Liver (tissue), 8 donors: ENCODE measurements at regions not wholly inside any gene's neighbourhood (a gene's known extent, or its start where the extent isn't known, plus 50 kb on each side); places are given as distances from the start of the nearest gene placed in this dataset.

Experiments
- DNase-seq: peaks from one replicate; pipeline ENCODE4 v3.0.0-alpha.2; 2017; ENCODE audit warnings: low spot score
- H3K27ac ChIP-seq, 2 donors: one replicate each; pipeline ENCODE4 v1.7.0; 2013; ENCODE audit warnings: inconsistent platforms in 2 of 2, low read length in 2 of 2, control low read depth in 1 of 2, low read depth in 1 of 2, mild to moderate bottlenecking in 1 of 2
- H3K27me3 ChIP-seq, 4 donors: one replicate each; pipeline versions ENCODE4 v1.6.1 to v1.7.0; 2013; ENCODE audit warnings: low read length in 3 of 4, inconsistent platforms in 1 of 4, mild to moderate bottlenecking in 1 of 4, moderate library complexity in 1 of 4; ENCODE audit not compliant: control insufficient read depth in 4 of 4, insufficient read depth in 4 of 4
- H3K36me3 ChIP-seq, 4 donors: one replicate each; pipeline versions ENCODE4 v1.6.1 to v1.7.0; 2013; ENCODE audit warnings: low read length in 3 of 4, mild to moderate bottlenecking in 3 of 4, low read depth in 1 of 4, moderate library complexity in 1 of 4; ENCODE audit not compliant: control insufficient read depth in 4 of 4, insufficient read depth in 3 of 4
- H3K4me1 ChIP-seq, 4 donors: one replicate each; pipeline versions ENCODE4 v1.6.1 to v1.7.0; 2013; ENCODE audit warnings: low read length in 3 of 4, mild to moderate bottlenecking in 3 of 4, moderate library complexity in 1 of 4; ENCODE audit not compliant: control insufficient read depth in 4 of 4, insufficient read depth in 4 of 4
- H3K4me3 ChIP-seq, 3 donors: one replicate each; pipeline versions ENCODE4 v1.6.1 to v1.7.0; 2013; ENCODE audit warnings: low read length in 3 of 3, control low read depth in 1 of 3, low read depth in 1 of 3, mild to moderate bottlenecking in 1 of 3
- H3K9ac ChIP-seq, 2 donors: one replicate each; pipeline ENCODE4 v1.7.0; 2013; ENCODE audit warnings: low read length in 2 of 2, mild to moderate bottlenecking in 2 of 2, moderate library complexity in 2 of 2, control low read depth in 1 of 2, low read depth in 1 of 2
- H3K9me3 ChIP-seq, 4 donors: one replicate each; pipeline versions ENCODE4 v1.6.1 to v1.7.0; 2013; ENCODE audit warnings: low read length in 3 of 4; ENCODE audit not compliant: control insufficient read depth in 4 of 4
- ATF3 ChIP-seq: IDR thresholded peaks from 2 replicates; pipeline ENCODE4 v1.6.1; 2016; ENCODE audit warnings: antibody characterized with exemption
- CTCF ChIP-seq: fragments of 150-350 bp; IDR thresholded peaks from 2 replicates; pipeline ENCODE4 v1.5.1; 2017; ENCODE audit warnings: improper control_type of control experiment, low read depth, low read length; ENCODE audit not compliant: missing input control
- FOXA2 ChIP-seq: IDR thresholded peaks from 2 replicates; pipeline ENCODE4 v1.6.1; 2016; ENCODE audit warnings: antibody characterized with exemption
- GABPA ChIP-seq, 2 donors: IDR thresholded peaks in 1 of 2; conservative IDR thresholded peaks in 1 of 2; 2 replicates each; pipeline ENCODE4 v1.6.1; 2016; ENCODE audit warnings: antibody characterized with exemption in 2 of 2, mild to moderate bottlenecking in 1 of 2, moderate library complexity in 1 of 2
- HNF4A ChIP-seq, 2 donors: conservative IDR thresholded peaks; 2 replicates each; pipeline ENCODE4 v1.6.1; 2016; ENCODE audit warnings: antibody characterized with exemption in 2 of 2, mild to moderate bottlenecking in 2 of 2
- JUND ChIP-seq, 2 donors: IDR thresholded peaks; 2 replicates each; pipeline ENCODE4 v1.6.1; 2016; ENCODE audit warnings: antibody characterized with exemption in 2 of 2
- MAX ChIP-seq: IDR thresholded peaks from 2 replicates; pipeline ENCODE4 v1.6.1; 2016; ENCODE audit warnings: antibody characterized with exemption
- NR2F2 ChIP-seq: IDR thresholded peaks from 2 replicates; pipeline ENCODE4 v1.6.1; 2016; ENCODE audit warnings: antibody characterized with exemption
- RAD21 ChIP-seq, 2 donors: IDR thresholded peaks; 2 replicates each; pipeline ENCODE4 v1.6.1; 2016; ENCODE audit warnings: antibody characterized with exemption in 2 of 2, mild to moderate bottlenecking in 2 of 2
- REST ChIP-seq: IDR thresholded peaks from 2 replicates; pipeline ENCODE4 v1.6.1; 2016; ENCODE audit warnings: antibody characterized with exemption, mild to moderate bottlenecking
- TAF1 ChIP-seq: conservative IDR thresholded peaks from 2 replicates; pipeline ENCODE4 v1.6.1; 2016; ENCODE audit warnings: antibody characterized with exemption, mild to moderate bottlenecking
- ZBTB33 ChIP-seq: IDR thresholded peaks from 2 replicates; pipeline ENCODE4 v1.6.1; 2016; ENCODE audit warnings: antibody characterized with exemption
- WGBS: extraction: QIAGEN DNeasy Blood & Tissue Kit; methylation state at CpG from one replicate; pipeline ENCODE4 v1.1.7; 2013; 5-methylcytosine and 5-hydroxymethylcytosine counted together
- donor health status: healthy.
- donor health status: healthy.
- donor health status: healthy.
- donor health status: healthy.
- donor health status: healthy.

- H3K4me1 ChIP-seq: no peaks in the 10 kb centered on the region
- H3K27ac ChIP-seq: no peak overlapping the region
- 57% methylated on average over 1 of the region's 1 CpG for WGBS
- H3K36me3 ChIP-seq: no peaks in the 10 kb centered on the region
- peaks cover 0 to 13% (median 0%) of the 10 kb centered on the region in 4 donors for H3K9me3 ChIP-seq
- TF ChIP-seq TAF1: no peak
- no peak for TF ChIP-seq CTCF
- TF ChIP-seq MAX: no peak
- TF ChIP-seq FOXA2: no peak
- no peak for TF ChIP-seq HNF4A (conservative IDR thresholded peaks at IDR 0.05)
- no peak for TF ChIP-seq NR2F2
- no peak for TF ChIP-seq ATF3
- TF ChIP-seq GABPA (IDR thresholded peaks at IDR 0.05 in 1 of 2, conservative IDR thresholded peaks at IDR 0.05 in 1 of 2): no peak
- TF ChIP-seq ZBTB33: no peak
- no peak for TF ChIP-seq REST
- TF ChIP-seq JUND (IDR thresholded peaks at IDR 0.05): no peak
- no peak overlapping the region for H3K4me3 ChIP-seq
- no peaks in the 10 kb centered on the region for H3K27me3 ChIP-seq
- DNase-seq: no peak
- H3K9ac ChIP-seq: no peak overlapping the region
These were observed 610.1 kb downstream of the PCDH19 start for GRCh38 chrX:99800016-99800415.

- no peaks in the 10 kb centered on the region for H3K4me1 ChIP-seq
- no peaks in the 10 kb centered on the region for H3K36me3 ChIP-seq
- no peak for TF ChIP-seq RAD21 (IDR thresholded peaks at IDR 0.05)
- no peak for DNase-seq
- no peak overlapping the region for H3K4me3 ChIP-seq
- WGBS: 43% methylated on average over 3 of the region's 3 CpGs
- no peak overlapping the region for H3K9ac ChIP-seq
- peaks cover 0 to 13% (median 0%) of the 10 kb centered on the region in 4 donors for H3K9me3 ChIP-seq
- no peak overlapping the region for H3K27ac ChIP-seq
- H3K27me3 ChIP-seq: no peaks in the 10 kb centered on the region
These were observed 611.1 kb downstream of the PCDH19 start for GRCh38 chrX:99798936-99799335.
